Skeletal muscle cell (primary cell): ENCODE measurements at regions not wholly inside any gene's neighbourhood (a gene's known extent, or its start where the extent isn't known, plus 50 kb on each side); places are given as distances from the start of the nearest gene placed in this dataset.

ENCODE experiments used
- DNase-seq: peaks from one replicate; pipeline ENCODE4 v3.0.0-alpha.2; 2010; ENCODE audit warnings: low read depth
- H3K4me3 ChIP-seq: 2 replicates; pipeline ENCODE4 v1.5.1; 2011; ENCODE audit warnings: low read depth, mild to moderate bottlenecking, control low read depth, low read length, moderate library complexity

GRCh38 chr1:218700666-218701065 is 355.5 kb downstream of the TGFB2 start:
- DNase-seq: no peak
- no peak overlapping the region for H3K4me3 ChIP-seq

GRCh38 chr1:218701131-218701530 is 356.0 kb downstream of the TGFB2 start:
- no peak for DNase-seq
- no peak overlapping the region for H3K4me3 ChIP-seq

- no peak overlapping the region for H3K4me3 ChIP-seq
- DNase-seq: no peak
These were observed 357.6 kb downstream of the TGFB2 start for GRCh38 chr1:218702775-218703174.

- DNase-seq: no peak
These were observed 358.7 kb downstream of the TGFB2 start for GRCh38 chr1:218703836-218704235.

GRCh38 chr1:218705391-218705790 is 360.3 kb downstream of the TGFB2 start:
- no peak for DNase-seq

More at GRCh38 chr1:218703836-218704235, 358.7 kb downstream of the TGFB2 start:
- no peak overlapping the region for H3K4me3 ChIP-seq

GRCh38 chr1:218705911-218706893 is 361.1 kb downstream of the TGFB2 start:
- DNase-seq: peak; percentile 100
- H3K4me3 ChIP-seq: no peak overlapping the region

More at GRCh38 chr1:218705391-218705790, 360.3 kb downstream of the TGFB2 start:
- H3K4me3 ChIP-seq: no peak overlapping the region

GRCh38 chr1:218711001-218711400 is 365.9 kb downstream of the TGFB2 start:
- DNase-seq: no peak
- no peak overlapping the region for H3K4me3 ChIP-seq

GRCh38 chr1:218711884-218712674 is 366.9 kb downstream of the TGFB2 start:
- peak; percentile 81 for DNase-seq
- no peak overlapping the region for H3K4me3 ChIP-seq

- no peak overlapping the region for H3K4me3 ChIP-seq
- no peak for DNase-seq
These were observed 367.5 kb downstream of the TGFB2 start for GRCh38 chr1:218712677-218713076.

GRCh38 chr1:218715961-218716669 is 371.0 kb downstream of the TGFB2 start:
- no peak for DNase-seq
- H3K4me3 ChIP-seq: no peak overlapping the region

- DNase-seq: no peak
- no peak overlapping the region for H3K4me3 ChIP-seq
These were observed 372.4 kb downstream of the TGFB2 start for GRCh38 chr1:218717575-218717974.

GRCh38 chr1:218718206-218718605 is 373.1 kb downstream of the TGFB2 start:
- DNase-seq: no peak
- H3K4me3 ChIP-seq: no peak overlapping the region

GRCh38 chr1:218718977-218719376 is 373.8 kb downstream of the TGFB2 start:
- no peak overlapping the region for H3K4me3 ChIP-seq
- no peak for DNase-seq

GRCh38 chr1:218728898-218729565 is 383.9 kb downstream of the TGFB2 start:
- no peak for DNase-seq

GRCh38 chr1:218735436-218736032 is 390.4 kb downstream of the TGFB2 start:
- DNase-seq: no peak
- H3K4me3 ChIP-seq: no peak overlapping the region

More at GRCh38 chr1:218728898-218729565, 383.9 kb downstream of the TGFB2 start:
- no peak overlapping the region for H3K4me3 ChIP-seq

GRCh38 chr1:218739426-218739825 is 394.3 kb downstream of the TGFB2 start:
- DNase-seq: peak; percentile 74
- H3K4me3 ChIP-seq: no peak overlapping the region

GRCh38 chr1:218741852-218742251 is 396.7 kb downstream of the TGFB2 start:
- DNase-seq: no peak
- H3K4me3 ChIP-seq: no peak overlapping the region

- DNase-seq: no peak
- no peak overlapping the region for H3K4me3 ChIP-seq
These were observed 397.5 kb downstream of the TGFB2 start for GRCh38 chr1:218742467-218743262.
